GM12872 (cell line): ENCODE measurements at regions not wholly inside any gene's neighbourhood (a gene's known extent, or its start where the extent isn't known, plus 50 kb on each side); places are given as distances from the start of the nearest gene placed in this dataset.

Source experiments
- CTCF ChIP-seq: IDR thresholded peaks from 3 replicates; pipeline ENCODE4 v1.5.1; 2011; ENCODE audit warnings: low read depth, mild to moderate bottlenecking, low read length, moderate library complexity; ENCODE audit not compliant: insufficient read depth

GRCh38 chr6:96410467-96410866 is 111.1 kb upstream of the UFL1 start:
- no peak for TF ChIP-seq CTCF

GRCh38 chr6:96420294-96420693 is 101.3 kb upstream of the UFL1 start:
- TF ChIP-seq CTCF = no peak

GRCh38 chr6:96433950-96434349 is 87.7 kb upstream of the UFL1 start:
- no peak for TF ChIP-seq CTCF

GRCh38 chr6:96436398-96436797 is 85.2 kb upstream of the UFL1 start:
- TF ChIP-seq CTCF = no peak

GRCh38 chr6:96450082-96450769 is 71.4 kb upstream of the UFL1 start:
- TF ChIP-seq CTCF = no peak

GRCh38 chr6:96450770-96451130 is 70.9 kb upstream of the UFL1 start:
- no peak for TF ChIP-seq CTCF

GRCh38 chr6:96458771-96459170 is 62.8 kb upstream of the UFL1 start:
- TF ChIP-seq CTCF = no peak
